ENCODE measurements at regions not wholly inside any gene's neighbourhood (a gene's known extent, or its start where the extent isn't known, plus 50 kb on each side); places are given as distances from the start of the nearest gene placed in this dataset.

GRCh38 chr5:133873449-133873848 is 95.0 kb downstream of the C5orf15 start:
- Histone ChIP-seq H3K4me3 (no peak overlapping the region), H3K9me3 (peaks cover 0 to 4% of the 10 kb centered on the region in 2 donors), H3K36me3 (no peaks in the 10 kb centered on the region), H3K4me1 (no peaks in the 10 kb centered on the region), H3K27me3 (no peaks in the 10 kb centered on the region), H3K27ac (no peak overlapping the region)
- intact Hi-C loops (cut with DNase I), result no loop called here
- DNase-seq (ENCODE audit: low spot score in 2 of 2), result no peak
- TF ChIP-seq CTCF (IDR thresholded peaks at IDR 0.05), result no peak

GRCh38 chr5:133870661-133871060 is 97.8 kb downstream of the C5orf15 start:
- Histone ChIP-seq H3K36me3 (no peaks in the 10 kb centered on the region), H3K4me1 (no peaks in the 10 kb centered on the region), H3K27ac (no peak overlapping the region), H3K9me3 (peaks cover 0 to 2% of the 10 kb centered on the region in 2 donors), H3K4me3 (no peak overlapping the region), H3K27me3 (no peaks in the 10 kb centered on the region)
- no peak for TF ChIP-seq CTCF (IDR thresholded peaks at IDR 0.05)
- intact Hi-C loops (cut with DNase I), result no loop called here
- DNase-seq (ENCODE audit: low spot score in 2 of 2), result no peak

GRCh38 chr5:133869519-133870335 is 98.7 kb downstream of the C5orf15 start:
- H3K36me3 ChIP-seq, result no peaks in the 10 kb centered on the region
- H3K9me3 ChIP-seq, result no peaks in the 10 kb centered on the region
- peak overlapping the region; percentile 21 to 43 for H3K4me3 ChIP-seq
- peak in 1 of 2 donors; percentile 71 for DNase-seq (ENCODE audit: low spot score in 2 of 2)
- H3K4me1 ChIP-seq, result no peaks in the 10 kb centered on the region
- TF ChIP-seq CTCF (IDR thresholded peaks at IDR 0.05), result no peak
- intact Hi-C loops (cut with DNase I), result loop anchor here (1.0 to 5.0 kb wide), 3 partner anchors 317 to 757 kb away; no protein-coding TSS in a partner anchor
- H3K27ac ChIP-seq, result no peak overlapping the region
- H3K27me3 ChIP-seq, result no peaks in the 10 kb centered on the region

GRCh38 chr5:133868946-133869518 is 99.4 kb downstream of the C5orf15 start:
- peak overlapping the region; percentile 21 to 43 for H3K4me3 ChIP-seq
- no peaks in the 10 kb centered on the region for H3K27me3 ChIP-seq
- peak in 1 of 2 donors; percentile 82 for DNase-seq (ENCODE audit: low spot score in 2 of 2)
- peak; percentile 54 to 92 (median 76) for TF ChIP-seq CTCF (IDR thresholded peaks at IDR 0.05)
- no peak overlapping the region for H3K27ac ChIP-seq
- no peaks in the 10 kb centered on the region for H3K36me3 ChIP-seq
- no peaks in the 10 kb centered on the region for H3K4me1 ChIP-seq
- no peaks in the 10 kb centered on the region for H3K9me3 ChIP-seq
- intact Hi-C loops (cut with DNase I), result loop anchor here (1.0 to 5.0 kb wide), 3 partner anchors 317 to 757 kb away; no protein-coding TSS in a partner anchor

GRCh38 chr5:133867851-133868545 is 100.4 kb downstream of the C5orf15 start:
- intact Hi-C loops (cut with DNase I), result loop anchor here (5.0 kb wide), 2 partner anchors 316 to 756 kb away; no protein-coding TSS in a partner anchor
- no peaks in the 10 kb centered on the region for H3K36me3 ChIP-seq
- H3K9me3 ChIP-seq, result no peaks in the 10 kb centered on the region

More at GRCh38 chr5:133867851-133868545, 100.4 kb downstream of the C5orf15 start:
- TF ChIP-seq CTCF (IDR thresholded peaks at IDR 0.05), result no peak
- no peaks in the 10 kb centered on the region for H3K4me1 ChIP-seq
- H3K27ac ChIP-seq, result no peak overlapping the region
- DNase-seq (ENCODE audit: low spot score in 2 of 2), result no peak
- no peaks in the 10 kb centered on the region for H3K27me3 ChIP-seq
- no peak overlapping the region for H3K4me3 ChIP-seq
